ENCODE measurements at regions not wholly inside any gene's neighbourhood (a gene's known extent, or its start where the extent isn't known, plus 50 kb on each side); places are given as distances from the start of the nearest gene placed in this dataset.

DNA sequence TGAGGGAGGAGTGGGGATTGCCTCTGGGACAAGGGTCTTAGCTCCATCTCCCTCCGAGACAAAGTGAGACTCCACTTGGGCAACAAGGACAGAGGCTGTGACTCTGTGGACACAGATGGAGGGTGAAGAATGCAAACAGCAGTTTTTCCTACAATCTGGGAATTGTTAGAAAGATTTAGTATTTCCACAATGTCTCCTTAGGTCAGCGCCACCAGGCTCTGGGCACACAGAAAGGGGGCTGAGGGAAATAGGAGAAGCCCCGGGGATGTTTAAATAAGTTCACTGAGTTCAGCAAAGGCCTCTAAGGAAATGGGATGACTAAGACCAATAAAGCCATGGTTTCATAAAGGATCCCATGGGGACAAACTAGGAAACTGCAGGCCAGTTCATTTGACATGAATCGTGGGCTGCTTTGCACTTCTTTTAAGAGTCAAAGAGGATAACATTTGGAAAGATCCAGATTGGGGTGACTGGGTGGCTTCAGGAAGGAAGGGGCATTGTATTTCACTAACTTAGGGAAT lies 219.8 kb upstream of the GLI3 start:
- TF ChIP-seq YY1 (IDR thresholded peaks at IDR 0.05; ENCODE audit: extremely low read depth, insufficient replicate concordance, low read depth, low read length) (no peak), POLR2AphosphoS5 (IDR thresholded peaks at IDR 0.05; ENCODE audit: low read depth, low read length) (no peak)
- TF ChIP-seq, protein P1, sequence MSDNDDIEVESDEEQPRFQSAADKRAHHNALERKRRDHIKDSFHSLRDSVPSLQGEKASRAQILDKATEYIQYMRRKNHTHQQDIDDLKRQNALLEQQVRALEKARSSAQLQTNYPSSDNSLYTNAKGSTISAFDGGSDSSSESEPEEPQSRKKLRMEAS (IDR thresholded peaks at IDR 0.05): no peak
- intact Hi-C loops (cut with micrococcal nuclease): no loop called here
- Histone ChIP-seq H3K9ac (ENCODE audit: low read length) (no peak overlapping the region), H3K79me2 (ENCODE audit: insufficient read depth, low read length) (no peaks in the 10 kb centered on the region), H3K4me2 (ENCODE audit: low read length) (no peak overlapping the region), H3K27ac (ENCODE audit: low read depth, low read length) (no peak overlapping the region), H3K27me3 (ENCODE audit: insufficient read depth, low read length) (no peaks in the 10 kb centered on the region), H4K20me1 (ENCODE audit: insufficient read depth) (no peaks in the 10 kb centered on the region), H3K9me2 (ENCODE audit: insufficient read depth) (no peaks in the 10 kb centered on the region), H3K9me3 (ENCODE audit: control insufficient read depth in 1 of 2, insufficient read depth in 1 of 2, low read depth in 1 of 2, low read length in 2 of 2) (no peaks in the 10 kb centered on the region; a peak in 2 of 4 replicates), H2AFZ (ENCODE audit: low read depth, low read length, poor library complexity, severe bottlenecking) (no peak overlapping the region), H3K36me3 (ENCODE audit: control insufficient read depth in 1 of 2, insufficient read depth in 2 of 2, low read length in 2 of 2) (no peaks in the 10 kb centered on the region), H3K4me1 (ENCODE audit: control insufficient read depth in 1 of 2, insufficient read depth in 2 of 2, low read length in 2 of 2) (no peaks in the 10 kb centered on the region), H3K4me3 (replicated peaks in 1 of 2; ENCODE audit: low read depth in 1 of 2, low read length in 2 of 2) (no peak overlapping the region)
- ChIA-PET POLR2A (no interaction called here), CTCF (no interaction called here), RAD21 (ENCODE audit: low non-redundant PET in 1 of 2, low total read pairs in 2 of 2, uncharacterized antibody in 2 of 2, unreplicated experiment in 2 of 2) (no interaction called here)
- BruUV-seq (replicated peaks): no TSS peak
- DNase-seq (ENCODE audit: low read depth, low spot score) (no peak), ATAC-seq (no peak)

DNA sequence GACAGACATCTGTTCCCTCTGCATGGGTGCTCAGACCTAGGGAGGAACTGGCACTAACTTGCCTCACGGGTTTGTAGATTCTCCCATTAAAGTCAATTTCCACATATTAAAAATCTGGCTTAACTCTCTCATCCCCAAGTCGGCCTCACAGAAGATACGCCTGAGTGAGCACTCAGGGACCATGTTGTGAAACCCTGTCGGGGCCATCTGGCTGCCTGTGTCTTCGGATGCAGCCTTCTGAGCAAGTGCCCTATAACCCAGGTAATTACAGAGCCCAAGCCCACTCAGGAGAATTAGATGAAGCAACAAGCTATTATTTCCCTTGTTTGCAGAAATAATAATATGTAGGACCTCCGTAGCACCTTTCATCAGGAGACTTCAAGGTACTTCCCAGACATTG lies 219.3 kb upstream of the GLI3 start:
- Histone ChIP-seq H3K4me3 (replicated peaks in 1 of 2; ENCODE audit: low read depth in 1 of 2, low read length in 2 of 2) (no peak overlapping the region), H3K79me2 (ENCODE audit: insufficient read depth, low read length) (no peaks in the 10 kb centered on the region), H3K9me3 (ENCODE audit: control insufficient read depth in 1 of 2, insufficient read depth in 1 of 2, low read depth in 1 of 2, low read length in 2 of 2) (no peaks in the 10 kb centered on the region; a peak in 2 of 4 replicates), H3K27me3 (ENCODE audit: insufficient read depth, low read length) (no peaks in the 10 kb centered on the region), H3K9me2 (ENCODE audit: insufficient read depth) (no peaks in the 10 kb centered on the region), H3K27ac (ENCODE audit: low read depth, low read length) (no peak overlapping the region), H4K20me1 (ENCODE audit: insufficient read depth) (no peaks in the 10 kb centered on the region), H2AFZ (ENCODE audit: low read depth, low read length, poor library complexity, severe bottlenecking) (no peak overlapping the region), H3K4me2 (ENCODE audit: low read length) (no peak overlapping the region), H3K4me1 (ENCODE audit: control insufficient read depth in 1 of 2, insufficient read depth in 2 of 2, low read length in 2 of 2) (no peaks in the 10 kb centered on the region), H3K9ac (ENCODE audit: low read length) (no peak overlapping the region), H3K36me3 (ENCODE audit: control insufficient read depth in 1 of 2, insufficient read depth in 2 of 2, low read length in 2 of 2) (no peaks in the 10 kb centered on the region)
- no peak for DNase-seq (ENCODE audit: low read depth, low spot score)
- no TSS peak for BruUV-seq (replicated peaks)
- ATAC-seq: no peak
- POLR2A ChIA-PET: no interaction called here
- RAD21 ChIA-PET (ENCODE audit: low non-redundant PET in 1 of 2, low total read pairs in 2 of 2, uncharacterized antibody in 2 of 2, unreplicated experiment in 2 of 2): no interaction called here
- CTCF ChIA-PET: no interaction called here
- intact Hi-C loops (cut with micrococcal nuclease): no loop called here
- no peak for TF ChIP-seq CEBPB (IDR thresholded peaks at IDR 0.05; ENCODE audit: low read depth)
- TF ChIP-seq, protein P2, sequence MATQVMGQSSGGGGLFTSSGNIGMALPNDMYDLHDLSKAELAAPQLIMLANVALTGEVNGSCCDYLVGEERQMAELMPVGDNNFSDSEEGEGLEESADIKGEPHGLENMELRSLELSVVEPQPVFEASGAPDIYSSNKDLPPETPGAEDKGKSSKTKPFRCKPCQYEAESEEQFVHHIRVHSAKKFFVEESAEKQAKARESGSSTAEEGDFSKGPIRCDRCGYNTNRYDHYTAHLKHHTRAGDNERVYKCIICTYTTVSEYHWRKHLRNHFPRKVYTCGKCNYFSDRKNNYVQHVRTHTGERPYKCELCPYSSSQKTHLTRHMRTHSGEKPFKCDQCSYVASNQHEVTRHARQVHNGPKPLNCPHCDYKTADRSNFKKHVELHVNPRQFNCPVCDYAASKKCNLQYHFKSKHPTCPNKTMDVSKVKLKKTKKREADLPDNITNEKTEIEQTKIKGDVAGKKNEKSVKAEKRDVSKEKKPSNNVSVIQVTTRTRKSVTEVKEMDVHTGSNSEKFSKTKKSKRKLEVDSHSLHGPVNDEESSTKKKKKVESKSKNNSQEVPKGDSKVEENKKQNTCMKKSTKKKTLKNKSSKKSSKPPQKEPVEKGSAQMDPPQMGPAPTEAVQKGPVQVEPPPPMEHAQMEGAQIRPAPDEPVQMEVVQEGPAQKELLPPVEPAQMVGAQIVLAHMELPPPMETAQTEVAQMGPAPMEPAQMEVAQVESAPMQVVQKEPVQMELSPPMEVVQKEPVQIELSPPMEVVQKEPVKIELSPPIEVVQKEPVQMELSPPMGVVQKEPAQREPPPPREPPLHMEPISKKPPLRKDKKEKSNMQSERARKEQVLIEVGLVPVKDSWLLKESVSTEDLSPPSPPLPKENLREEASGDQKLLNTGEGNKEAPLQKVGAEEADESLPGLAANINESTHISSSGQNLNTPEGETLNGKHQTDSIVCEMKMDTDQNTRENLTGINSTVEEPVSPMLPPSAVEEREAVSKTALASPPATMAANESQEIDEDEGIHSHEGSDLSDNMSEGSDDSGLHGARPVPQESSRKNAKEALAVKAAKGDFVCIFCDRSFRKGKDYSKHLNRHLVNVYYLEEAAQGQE (IDR thresholded peaks at IDR 0.05; ENCODE audit: low read depth): no peak
- no peak for TF ChIP-seq ZNF274 (IDR thresholded peaks at IDR 0.05; ENCODE audit: low read depth, low read length)
- TF ChIP-seq SIN3A (IDR thresholded peaks at IDR 0.05; ENCODE audit: low read depth): no peak
- TF ChIP-seq FOSL1 (IDR thresholded peaks at IDR 0.05; ENCODE audit: low read depth): no peak
- TF ChIP-seq, protein P3, sequence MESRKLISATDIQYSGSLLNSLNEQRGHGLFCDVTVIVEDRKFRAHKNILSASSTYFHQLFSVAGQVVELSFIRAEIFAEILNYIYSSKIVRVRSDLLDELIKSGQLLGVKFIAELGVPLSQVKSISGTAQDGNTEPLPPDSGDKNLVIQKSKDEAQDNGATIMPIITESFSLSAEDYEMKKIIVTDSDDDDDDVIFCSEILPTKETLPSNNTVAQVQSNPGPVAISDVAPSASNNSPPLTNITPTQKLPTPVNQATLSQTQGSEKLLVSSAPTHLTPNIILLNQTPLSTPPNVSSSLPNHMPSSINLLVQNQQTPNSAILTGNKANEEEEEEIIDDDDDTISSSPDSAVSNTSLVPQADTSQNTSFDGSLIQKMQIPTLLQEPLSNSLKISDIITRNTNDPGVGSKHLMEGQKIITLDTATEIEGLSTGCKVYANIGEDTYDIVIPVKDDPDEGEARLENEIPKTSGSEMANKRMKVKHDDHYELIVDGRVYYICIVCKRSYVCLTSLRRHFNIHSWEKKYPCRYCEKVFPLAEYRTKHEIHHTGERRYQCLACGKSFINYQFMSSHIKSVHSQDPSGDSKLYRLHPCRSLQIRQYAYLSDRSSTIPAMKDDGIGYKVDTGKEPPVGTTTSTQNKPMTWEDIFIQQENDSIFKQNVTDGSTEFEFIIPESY (IDR thresholded peaks at IDR 0.05; ENCODE audit: extremely low read depth, insufficient replicate concordance, low read length): no peak
- TF ChIP-seq, protein P4, sequence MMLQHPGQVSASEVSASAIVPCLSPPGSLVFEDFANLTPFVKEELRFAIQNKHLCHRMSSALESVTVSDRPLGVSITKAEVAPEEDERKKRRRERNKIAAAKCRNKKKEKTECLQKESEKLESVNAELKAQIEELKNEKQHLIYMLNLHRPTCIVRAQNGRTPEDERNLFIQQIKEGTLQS (IDR thresholded peaks at IDR 0.05): no peak
- TF ChIP-seq, protein P5, sequence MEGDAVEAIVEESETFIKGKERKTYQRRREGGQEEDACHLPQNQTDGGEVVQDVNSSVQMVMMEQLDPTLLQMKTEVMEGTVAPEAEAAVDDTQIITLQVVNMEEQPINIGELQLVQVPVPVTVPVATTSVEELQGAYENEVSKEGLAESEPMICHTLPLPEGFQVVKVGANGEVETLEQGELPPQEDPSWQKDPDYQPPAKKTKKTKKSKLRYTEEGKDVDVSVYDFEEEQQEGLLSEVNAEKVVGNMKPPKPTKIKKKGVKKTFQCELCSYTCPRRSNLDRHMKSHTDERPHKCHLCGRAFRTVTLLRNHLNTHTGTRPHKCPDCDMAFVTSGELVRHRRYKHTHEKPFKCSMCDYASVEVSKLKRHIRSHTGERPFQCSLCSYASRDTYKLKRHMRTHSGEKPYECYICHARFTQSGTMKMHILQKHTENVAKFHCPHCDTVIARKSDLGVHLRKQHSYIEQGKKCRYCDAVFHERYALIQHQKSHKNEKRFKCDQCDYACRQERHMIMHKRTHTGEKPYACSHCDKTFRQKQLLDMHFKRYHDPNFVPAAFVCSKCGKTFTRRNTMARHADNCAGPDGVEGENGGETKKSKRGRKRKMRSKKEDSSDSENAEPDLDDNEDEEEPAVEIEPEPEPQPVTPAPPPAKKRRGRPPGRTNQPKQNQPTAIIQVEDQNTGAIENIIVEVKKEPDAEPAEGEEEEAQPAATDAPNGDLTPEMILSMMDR (IDR thresholded peaks at IDR 0.05 in 2 of 3, conservative IDR thresholded peaks at IDR 0.05 in 1 of 3; ENCODE audit: borderline replicate concordance in 1 of 3, insufficient read depth in 1 of 3, low read depth in 2 of 3, low read length in 2 of 3): no peak
- no peak for TF ChIP-seq POLR2A (IDR thresholded peaks at IDR 0.05; ENCODE audit: borderline replicate concordance, extremely low read depth, insufficient read depth, insufficient read length)
- no peak for TF ChIP-seq ZFX (IDR thresholded peaks at IDR 0.05)
